ENCODE measurements at regions not wholly inside any gene's neighbourhood (a gene's known extent, or its start where the extent isn't known, plus 50 kb on each side); places are given as distances from the start of the nearest gene placed in this dataset.

DNA sequence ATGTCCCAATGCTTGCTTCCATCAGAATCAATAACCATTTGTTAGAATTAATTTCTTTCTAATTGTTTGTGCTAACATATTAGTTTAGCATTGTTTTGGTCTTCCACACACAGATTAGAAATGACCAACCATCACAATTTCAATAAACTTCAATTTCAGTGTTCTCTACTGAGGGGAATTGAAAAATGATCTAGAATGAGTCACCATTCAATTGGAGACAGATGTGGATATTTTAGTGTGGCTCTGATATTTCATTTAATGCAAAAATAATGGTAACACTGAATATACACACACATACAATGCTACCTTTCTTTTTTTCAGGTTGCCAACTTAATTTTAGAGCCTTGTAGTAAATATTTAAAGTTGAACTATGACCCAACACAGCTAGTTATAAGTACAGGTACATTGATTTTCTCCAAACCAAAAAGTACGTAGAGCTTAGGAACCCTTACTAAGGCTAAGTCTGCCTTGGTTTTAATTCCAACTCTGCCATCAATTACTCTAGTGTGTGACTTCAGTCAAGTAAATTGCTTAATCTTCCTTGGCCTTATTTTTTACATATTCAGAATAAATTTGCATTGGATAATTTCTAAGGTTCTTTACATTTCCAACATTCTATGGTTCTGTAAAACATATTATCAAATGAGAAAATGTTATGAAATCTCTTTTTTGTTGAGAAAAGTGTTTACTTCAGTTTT lies 143.9 kb downstream of the DMRTA1 start:
- TF ChIP-seq CTCF (conservative IDR thresholded peaks at IDR 0.05; ENCODE audit: low read depth, low read length) = no peak
- DNase-seq (ENCODE audit: low read depth) = no peak

DNA sequence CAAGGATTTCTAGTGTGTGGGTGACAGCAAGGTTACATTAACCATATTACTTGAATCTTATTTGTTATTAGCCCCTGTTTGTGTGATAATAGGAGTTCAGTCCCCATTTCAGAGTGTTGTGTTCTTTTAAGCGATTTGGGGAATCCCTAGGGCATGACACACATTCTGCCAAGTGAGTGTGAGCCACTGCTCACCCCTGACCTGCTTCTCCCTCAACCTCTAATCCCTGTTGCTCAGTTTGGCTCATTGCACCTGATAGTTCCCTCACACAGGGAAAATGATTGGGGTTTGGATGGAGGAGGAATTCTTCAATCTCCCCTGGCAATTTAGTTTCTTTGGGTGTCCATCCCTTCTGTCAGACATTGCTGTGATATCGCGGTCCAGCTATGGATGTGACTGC lies 149.2 kb downstream of the DMRTA1 start:
- no peak for TF ChIP-seq CTCF (conservative IDR thresholded peaks at IDR 0.05; ENCODE audit: low read depth, low read length)
- no peak for DNase-seq (ENCODE audit: low read depth)
- H3K4me3 ChIP-seq (ENCODE audit: low read depth, low read length) = no peak overlapping the region

More for the DNA sequence above, 143.9 kb downstream of the DMRTA1 start:
- no peak overlapping the region for H3K4me3 ChIP-seq (ENCODE audit: low read depth, low read length)

DNA sequence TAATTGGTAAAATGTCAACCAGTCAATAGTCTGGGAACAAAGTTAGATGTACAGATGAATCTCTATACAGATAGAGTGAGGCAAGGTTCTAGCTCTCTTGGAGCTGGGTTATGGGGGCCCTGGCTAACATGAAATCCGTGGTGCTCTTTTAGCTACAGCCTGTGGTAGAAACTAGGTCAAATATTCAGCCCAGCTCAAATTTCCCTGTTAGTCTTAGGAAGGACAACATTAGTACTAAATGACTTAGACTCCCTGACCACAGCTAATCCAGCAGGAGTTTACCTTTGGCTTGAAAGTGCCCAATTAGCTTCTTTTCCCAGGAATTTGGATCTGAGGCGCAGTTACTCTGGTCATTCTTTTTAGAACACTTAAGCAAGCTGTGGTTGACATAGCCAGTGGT lies 170.5 kb downstream of the DMRTA1 start:
- no peak for DNase-seq (ENCODE audit: low read depth)
- TF ChIP-seq CTCF (conservative IDR thresholded peaks at IDR 0.05; ENCODE audit: low read depth, low read length) = no peak
- H3K4me3 ChIP-seq (ENCODE audit: low read depth, low read length) = no peak overlapping the region

- DNase-seq (ENCODE audit: low read depth) = no peak
Observed at GRCh38 chr9:22622815-22623214, 176.2 kb downstream of the DMRTA1 start.

GRCh38 chr9:22623236-22623635 lies 176.6 kb downstream of the DMRTA1 start:
- no peak for TF ChIP-seq CTCF (conservative IDR thresholded peaks at IDR 0.05; ENCODE audit: low read depth, low read length)
- no peak for DNase-seq (ENCODE audit: low read depth)
- H3K4me3 ChIP-seq (ENCODE audit: low read depth, low read length) = no peak overlapping the region

More at GRCh38 chr9:22622815-22623214, 176.2 kb downstream of the DMRTA1 start:
- no peak for TF ChIP-seq CTCF (conservative IDR thresholded peaks at IDR 0.05; ENCODE audit: low read depth, low read length)
- H3K4me3 ChIP-seq (ENCODE audit: low read depth, low read length) = no peak overlapping the region

- TF ChIP-seq CTCF (conservative IDR thresholded peaks at IDR 0.05; ENCODE audit: low read depth, low read length) = no peak
- no peak overlapping the region for H3K4me3 ChIP-seq (ENCODE audit: low read depth, low read length)
- no peak for DNase-seq (ENCODE audit: low read depth)
Observed at GRCh38 chr9:22625540-22625939, 178.9 kb downstream of the DMRTA1 start.

- H3K4me3 ChIP-seq (ENCODE audit: low read depth, low read length) = no peak overlapping the region
- TF ChIP-seq CTCF (conservative IDR thresholded peaks at IDR 0.05; ENCODE audit: low read depth, low read length) = no peak
- DNase-seq (ENCODE audit: low read depth) = peak; percentile 2
Observed at GRCh38 chr9:22643541-22643940, 196.9 kb downstream of the DMRTA1 start.
